ENCODE measurements at regions not wholly inside any gene's neighbourhood (a gene's known extent, or its start where the extent isn't known, plus 50 kb on each side); places are given as distances from the start of the nearest gene placed in this dataset.

DNA sequence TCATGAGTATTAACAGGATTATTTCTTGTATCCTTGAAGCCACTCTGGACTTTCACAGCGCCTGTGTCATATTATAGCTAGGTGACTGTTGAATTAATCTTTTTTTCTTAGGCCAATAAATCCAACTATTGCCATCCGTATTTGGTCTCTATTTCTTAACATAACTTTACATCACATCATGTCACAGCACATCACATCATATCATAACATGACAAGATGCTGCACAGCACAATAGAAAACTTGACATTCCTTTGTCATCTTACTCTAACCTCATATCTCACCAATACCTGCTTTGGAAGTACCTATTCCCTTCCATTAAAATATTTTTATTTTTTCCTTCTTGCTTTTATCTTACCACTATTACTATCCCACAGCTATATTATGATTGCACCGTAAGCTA is 1480.8 kb downstream of the TECRL start:
- H3K9me3 ChIP-seq: no peaks in the 10 kb centered on the region

DNA sequence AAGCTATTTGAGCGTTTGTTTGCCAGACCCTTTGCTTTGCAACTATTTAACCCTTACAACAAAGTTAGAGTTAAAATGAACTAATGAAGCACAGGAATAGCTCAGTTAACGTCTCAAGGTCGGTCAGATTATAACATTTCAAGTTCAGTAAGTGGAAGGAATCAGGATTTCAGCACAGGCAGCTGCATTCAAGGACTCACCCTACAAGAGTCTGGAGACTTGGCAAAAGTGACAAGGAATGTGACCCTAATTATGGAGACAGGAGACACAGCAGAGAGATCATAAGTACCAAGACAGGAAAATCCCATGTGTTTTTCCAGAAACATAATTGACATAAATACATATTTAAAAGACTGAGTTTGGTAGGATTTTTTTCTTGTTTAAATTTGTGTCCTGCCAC is 1481.7 kb downstream of the TECRL start:
- TF ChIP-seq POLR2AphosphoS5 (IDR thresholded peaks at IDR 0.05) (no peak), POLR2A (IDR thresholded peaks at IDR 0.05) (no peak)
- TF ChIP-seq, protein P1, sequence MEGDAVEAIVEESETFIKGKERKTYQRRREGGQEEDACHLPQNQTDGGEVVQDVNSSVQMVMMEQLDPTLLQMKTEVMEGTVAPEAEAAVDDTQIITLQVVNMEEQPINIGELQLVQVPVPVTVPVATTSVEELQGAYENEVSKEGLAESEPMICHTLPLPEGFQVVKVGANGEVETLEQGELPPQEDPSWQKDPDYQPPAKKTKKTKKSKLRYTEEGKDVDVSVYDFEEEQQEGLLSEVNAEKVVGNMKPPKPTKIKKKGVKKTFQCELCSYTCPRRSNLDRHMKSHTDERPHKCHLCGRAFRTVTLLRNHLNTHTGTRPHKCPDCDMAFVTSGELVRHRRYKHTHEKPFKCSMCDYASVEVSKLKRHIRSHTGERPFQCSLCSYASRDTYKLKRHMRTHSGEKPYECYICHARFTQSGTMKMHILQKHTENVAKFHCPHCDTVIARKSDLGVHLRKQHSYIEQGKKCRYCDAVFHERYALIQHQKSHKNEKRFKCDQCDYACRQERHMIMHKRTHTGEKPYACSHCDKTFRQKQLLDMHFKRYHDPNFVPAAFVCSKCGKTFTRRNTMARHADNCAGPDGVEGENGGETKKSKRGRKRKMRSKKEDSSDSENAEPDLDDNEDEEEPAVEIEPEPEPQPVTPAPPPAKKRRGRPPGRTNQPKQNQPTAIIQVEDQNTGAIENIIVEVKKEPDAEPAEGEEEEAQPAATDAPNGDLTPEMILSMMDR (IDR thresholded peaks at IDR 0.05): no peak
- H3K27ac ChIP-seq: no peak overlapping the region
- H3K27me3 ChIP-seq: no peaks in the 10 kb centered on the region
- intact Hi-C loops (cut with DNase I; ENCODE audit: low total_unique reads): no loop called here
- no peak overlapping the region for H3K4me3 ChIP-seq
- H3K36me3 ChIP-seq: no peaks in the 10 kb centered on the region
- no peaks in the 10 kb centered on the region for H3K4me1 ChIP-seq
- no peaks in the 10 kb centered on the region for H3K9me3 ChIP-seq
- DNase-seq (ENCODE audit: low spot score in 2 of 2): no peak

More for the DNA sequence above, 1480.8 kb downstream of the TECRL start:
- no peak overlapping the region for H3K27ac ChIP-seq
- no peak for DNase-seq (ENCODE audit: low spot score in 2 of 2)
- H3K36me3 ChIP-seq: no peaks in the 10 kb centered on the region
- intact Hi-C loops (cut with DNase I; ENCODE audit: low total_unique reads): no loop called here
- no peaks in the 10 kb centered on the region for H3K4me1 ChIP-seq
- no peaks in the 10 kb centered on the region for H3K27me3 ChIP-seq
- no peak overlapping the region for H3K4me3 ChIP-seq
- TF ChIP-seq POLR2A (IDR thresholded peaks at IDR 0.05): no peak
- TF ChIP-seq POLR2AphosphoS5 (IDR thresholded peaks at IDR 0.05): no peak
- TF ChIP-seq, protein P1 (IDR thresholded peaks at IDR 0.05): no peak

DNA sequence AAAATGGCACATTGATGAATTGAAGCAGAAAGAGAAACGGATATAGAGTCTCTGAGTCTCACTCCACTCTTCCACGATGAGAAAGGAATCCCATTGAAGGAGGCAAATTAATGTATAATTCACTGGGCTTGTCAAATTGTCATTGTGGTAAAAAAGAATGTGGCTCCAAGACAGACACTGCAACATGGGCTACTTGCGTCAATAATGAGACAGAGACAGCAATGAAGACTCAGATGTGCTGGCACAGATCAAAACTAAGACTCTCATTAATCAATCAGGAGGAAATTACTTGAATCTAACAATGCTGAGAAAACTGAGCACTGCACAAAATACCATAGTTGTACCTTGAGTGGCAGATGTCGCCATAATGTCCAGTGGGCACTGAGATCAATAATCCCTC is 1485.5 kb downstream of the TECRL start:
- TF ChIP-seq, protein P1 (IDR thresholded peaks at IDR 0.05): no peak
- TF ChIP-seq POLR2AphosphoS5 (IDR thresholded peaks at IDR 0.05): no peak
- TF ChIP-seq POLR2A (IDR thresholded peaks at IDR 0.05): no peak
- Histone ChIP-seq H3K4me1 (no peaks in the 10 kb centered on the region), H3K36me3 (no peaks in the 10 kb centered on the region), H3K27ac (no peak overlapping the region), H3K9me3 (no peaks in the 10 kb centered on the region), H3K27me3 (no peaks in the 10 kb centered on the region), H3K4me3 (no peak overlapping the region)
- intact Hi-C loops (cut with DNase I; ENCODE audit: low total_unique reads): no loop called here
- DNase-seq (ENCODE audit: low spot score in 2 of 2): no peak

DNA sequence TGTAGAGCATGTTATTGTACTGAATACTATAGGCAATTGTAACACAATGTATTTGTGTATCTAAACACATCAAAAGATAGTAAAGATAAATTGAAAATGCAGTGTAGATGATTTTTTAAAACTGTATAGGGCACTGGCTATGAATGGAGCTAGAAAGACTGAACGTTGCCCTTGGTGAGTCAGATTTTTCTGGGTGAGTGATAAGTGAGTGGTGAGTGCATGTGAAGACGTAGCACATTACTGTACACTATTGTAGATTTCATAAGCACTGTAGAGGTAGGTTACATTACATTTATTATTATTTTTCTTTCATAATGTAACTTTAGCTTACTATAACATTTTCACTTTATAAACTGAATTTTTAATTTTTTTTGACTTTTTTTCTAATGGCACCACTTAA is 1491.6 kb downstream of the TECRL start:
- H3K9me3 ChIP-seq: no peaks in the 10 kb centered on the region
- H3K4me3 ChIP-seq: no peak overlapping the region
- DNase-seq (ENCODE audit: low spot score in 2 of 2): no peak
- H3K4me1 ChIP-seq: no peaks in the 10 kb centered on the region
- no peaks in the 10 kb centered on the region for H3K36me3 ChIP-seq
- intact Hi-C loops (cut with DNase I; ENCODE audit: low total_unique reads): no loop called here
- no peak overlapping the region for H3K27ac ChIP-seq
- TF ChIP-seq POLR2AphosphoS5 (IDR thresholded peaks at IDR 0.05): no peak
- TF ChIP-seq, protein P1 (IDR thresholded peaks at IDR 0.05): no peak
- no peak for TF ChIP-seq POLR2A (IDR thresholded peaks at IDR 0.05)
- H3K27me3 ChIP-seq: no peaks in the 10 kb centered on the region

DNA sequence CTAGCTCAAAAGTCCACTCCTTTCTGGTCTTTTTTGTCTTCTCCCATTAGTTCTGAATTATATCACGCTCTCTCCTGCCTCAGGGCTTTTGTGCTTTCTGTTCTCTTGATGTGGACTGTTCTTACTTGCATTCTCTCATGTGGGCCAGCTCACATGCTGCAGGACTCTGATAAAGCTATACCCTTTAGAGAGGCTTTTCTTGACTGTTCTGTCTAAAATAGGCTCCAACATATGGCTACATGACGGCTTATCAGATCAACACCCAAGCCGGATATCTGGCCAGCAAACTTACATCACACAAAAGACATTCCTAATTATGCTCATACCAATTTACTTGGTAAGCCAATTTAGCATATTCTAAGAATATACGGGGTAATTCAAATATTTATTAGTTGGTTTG is 1494.5 kb downstream of the TECRL start:
- H3K27me3 ChIP-seq: no peaks in the 10 kb centered on the region
- no peaks in the 10 kb centered on the region for H3K4me1 ChIP-seq
- no peaks in the 10 kb centered on the region for H3K9me3 ChIP-seq
- H3K36me3 ChIP-seq: no peaks in the 10 kb centered on the region
- TF ChIP-seq, protein P1 (IDR thresholded peaks at IDR 0.05): no peak
- TF ChIP-seq POLR2A (IDR thresholded peaks at IDR 0.05) (no peak), POLR2AphosphoS5 (IDR thresholded peaks at IDR 0.05) (no peak)
- intact Hi-C loops (cut with DNase I; ENCODE audit: low total_unique reads): loop anchor here (5.0 kb wide), 1 partner anchor 503 kb away; no protein-coding TSS in a partner anchor
- H3K27ac ChIP-seq: no peak overlapping the region
- DNase-seq (ENCODE audit: low spot score in 2 of 2): no peak
- H3K4me3 ChIP-seq: no peak overlapping the region
